MM.1S (cell line): ENCODE measurements at regions not wholly inside any gene's neighbourhood (a gene's known extent, or its start where the extent isn't known, plus 50 kb on each side); places are given as distances from the start of the nearest gene placed in this dataset.
"Not testable (repeated sequence)": the region's sequence is repeated elsewhere in the genome, so short reads cannot be mapped to it uniquely, and the experiment has no call there.

Experiments used
- DNase-seq: peaks from one replicate; pipeline ENCODE4 v3.0.0-alpha.2; 2015
- H2AFZ ChIP-seq: fragments of 300-600 bp; sonication (generic); 2 replicates; pipeline ENCODE4 v1.6.0; 2016; ENCODE audit warnings: antibody characterized with exemption, low read length
- H3F3A ChIP-seq: fragments of 300-600 bp; sonication (generic); 2 replicates; pipeline ENCODE4 v1.6.1; 2016; ENCODE audit warnings: mild to moderate bottlenecking, antibody characterized with exemption, low read length, moderate library complexity, mixed read lengths; ENCODE audit not compliant: insufficient read depth
- H3K27ac ChIP-seq: fragments of 300-600 bp; sonication (generic); 2 replicates; pipeline ENCODE4 v1.5.1; 2016; ENCODE audit warnings: mild to moderate bottlenecking, low read length
- H3K27me3 ChIP-seq: fragments of 300-600 bp; sonication (generic); replicated peaks from 2 replicates; pipeline ENCODE4 v1.6.0; 2016; ENCODE audit warnings: low read length; ENCODE audit not compliant: insufficient read depth
- H3K36me3 ChIP-seq: fragments of 300-600 bp; sonication (generic); replicated peaks from 2 replicates; pipeline ENCODE4 v1.6.1; 2016; ENCODE audit warnings: mild to moderate bottlenecking, low read length, mixed read lengths; ENCODE audit not compliant: insufficient read depth
- H3K4me1 ChIP-seq: fragments of 300-600 bp; sonication (generic); 2 replicates; pipeline ENCODE4 v1.6.1; 2016; ENCODE audit warnings: low read length, mixed read lengths
- H3K4me2 ChIP-seq: fragments of 300-600 bp; sonication (generic); 2 replicates; pipeline ENCODE4 v1.6.0; 2016; ENCODE audit warnings: low read depth, low read length
- H3K4me3 ChIP-seq: fragments of 300-600 bp; sonication (generic); 2 replicates; pipeline ENCODE4 v1.5.1; 2016; ENCODE audit warnings: low read length, mixed read lengths
- H3K79me2 ChIP-seq: fragments of 300-600 bp; sonication (generic); 2 replicates; pipeline ENCODE4 v1.6.1; 2016; ENCODE audit warnings: mixed run types, low read length, mixed read lengths
- H3K9ac ChIP-seq: fragments of 300-600 bp; sonication (generic); 2 replicates; pipeline ENCODE4 v1.6.1; 2016; ENCODE audit warnings: low read length, mixed read lengths
- H3K9me2 ChIP-seq: fragments of 300-600 bp; sonication (generic); replicated peaks from 2 replicates; pipeline ENCODE4 v1.6.1; 2016; ENCODE audit warnings: mild to moderate bottlenecking, low read length, mixed read lengths; ENCODE audit not compliant: insufficient read depth
- H3K9me3 ChIP-seq: fragments of 300-600 bp; sonication (generic); replicated peaks from 2 replicates; pipeline ENCODE4 v1.6.1; 2016; ENCODE audit warnings: mild to moderate bottlenecking, low read length, mixed read lengths; ENCODE audit not compliant: insufficient read depth
- H4K20me1 ChIP-seq: fragments of 300-600 bp; sonication (generic); 2 replicates; pipeline ENCODE4 v1.6.1; 2016; ENCODE audit warnings: mild to moderate bottlenecking, low read length, moderate library complexity, mixed read lengths; ENCODE audit not compliant: insufficient read depth
- CTCF ChIP-seq: fragments of 300-600 bp; sonication (generic); IDR thresholded peaks from 2 replicates; pipeline ENCODE4 v1.5.1; 2016; ENCODE audit warnings: antibody characterized with exemption, low read length, mixed read lengths
- EZH2 ChIP-seq: fragments of 300-600 bp; sonication (generic); optimal IDR thresholded peaks from 2 replicates; pipeline ENCODE3; 2017; ENCODE audit warnings: low read depth, mild to moderate bottlenecking, antibody characterized with exemption, low read length, mixed read lengths
- EZH2phosphoT487 ChIP-seq: fragments of 300-600 bp; sonication (generic); IDR thresholded peaks from 2 replicates; pipeline ENCODE4 v1.6.1; 2018; ENCODE audit warnings: antibody characterized with exemption, low read length

GRCh38 chr3:80618295-80619256 lies 850.8 kb upstream of the ROBO1 start:
- no peak for TF ChIP-seq EZH2phosphoT487
- TF ChIP-seq CTCF, result no peak
- no peak for TF ChIP-seq EZH2
- no peaks in the 10 kb centered on the region for H3K4me1 ChIP-seq
- no peak overlapping the region for H3K4me3 ChIP-seq
- no peaks in the 10 kb centered on the region for H3K27me3 ChIP-seq
- H4K20me1 ChIP-seq, result no peaks in the 10 kb centered on the region
- DNase-seq, result no peak
- H3K9me2 ChIP-seq, result no peaks in the 10 kb centered on the region
- H3F3A ChIP-seq, result no peaks in the 10 kb centered on the region
- no peak overlapping the region for H3K4me2 ChIP-seq
- H3K9me3 ChIP-seq, result no peaks in the 10 kb centered on the region
- no peaks in the 10 kb centered on the region for H3K79me2 ChIP-seq
- H3K9ac ChIP-seq, result no peak overlapping the region
- H2AFZ ChIP-seq, result no peak overlapping the region
- H3K36me3 ChIP-seq, result no peaks in the 10 kb centered on the region
- no peak overlapping the region for H3K27ac ChIP-seq

GRCh38 chr3:80612366-80612765 lies 844.6 kb upstream of the ROBO1 start:
- DNase-seq, result no peak
- H3K79me2 ChIP-seq, result no peaks in the 10 kb centered on the region

GRCh38 chr3:80608072-80608471 lies 840.3 kb upstream of the ROBO1 start:
- H3K9me3 ChIP-seq, H3K4me3 ChIP-seq, H3K4me2 ChIP-seq, H3F3A ChIP-seq, DNase-seq, H3K9ac ChIP-seq, H3K9me2 ChIP-seq, H3K4me1 ChIP-seq, H3K27me3 ChIP-seq, H3K36me3 ChIP-seq, H4K20me1 ChIP-seq, H3K27ac ChIP-seq, H2AFZ ChIP-seq, H3K79me2 ChIP-seq: not testable (repeated sequence)

More at GRCh38 chr3:80612366-80612765, 844.6 kb upstream of the ROBO1 start:
- H3K4me2 ChIP-seq, result no peak overlapping the region
- no peaks in the 10 kb centered on the region for H4K20me1 ChIP-seq
- no peaks in the 10 kb centered on the region for H3K36me3 ChIP-seq
- H3K27ac ChIP-seq, result no peak overlapping the region
- H3K4me3 ChIP-seq, result no peak overlapping the region
- H3K4me1 ChIP-seq, result no peaks in the 10 kb centered on the region
- H3K27me3 ChIP-seq, result no peaks in the 10 kb centered on the region
- H3K9me2 ChIP-seq, result no peaks in the 10 kb centered on the region
- no peaks in the 10 kb centered on the region for H3F3A ChIP-seq
- TF ChIP-seq EZH2phosphoT487 (no peak), EZH2 (no peak), CTCF (no peak)
- H3K9ac ChIP-seq, result no peak overlapping the region
- no peak overlapping the region for H2AFZ ChIP-seq
- no peaks in the 10 kb centered on the region for H3K9me3 ChIP-seq

- Histone ChIP-seq H3K79me2 (no peaks in the 10 kb centered on the region), H3K9ac (no peak overlapping the region), H3K9me3 (no peaks in the 10 kb centered on the region), H3F3A (no peaks in the 10 kb centered on the region), H3K27me3 (no peaks in the 10 kb centered on the region), H3K36me3 (no peaks in the 10 kb centered on the region), H3K4me1 (no peaks in the 10 kb centered on the region), H3K27ac (no peak overlapping the region), H2AFZ (no peak overlapping the region), H3K4me3 (no peak overlapping the region), H4K20me1 (no peaks in the 10 kb centered on the region), H3K9me2 (no peaks in the 10 kb centered on the region), H3K4me2 (no peak overlapping the region)
- TF ChIP-seq EZH2phosphoT487, result no peak
- no peak for TF ChIP-seq EZH2
- TF ChIP-seq CTCF, result no peak
- no peak for DNase-seq
Measured at GRCh38 chr3:80606073-80606472, 838.3 kb upstream of the ROBO1 start.
